ENCODE measurements at regions not wholly inside any gene's neighbourhood (a gene's known extent, or its start where the extent isn't known, plus 50 kb on each side); places are given as distances from the start of the nearest gene placed in this dataset.
"Not testable (repeated sequence)": the region's sequence is repeated elsewhere in the genome, so short reads cannot be mapped to it uniquely, and the experiment has no call there.

- POLR2A ChIA-PET = no interaction called here
These were observed 1407.1 kb downstream of the UQCRFS1 start for GRCh38 chr19:27805848-27806247.

GRCh38 chr19:27802293-27802692, 1410.7 kb downstream of the UQCRFS1 start:
- H3K4me3 ChIP-seq (ENCODE audit: low read depth, low read length); H3K9me3 ChIP-seq (ENCODE audit: control insufficient read depth, insufficient read depth, low read depth, low read length); H3K27ac ChIP-seq (ENCODE audit: extremely low read depth, low read depth, low read length); H3K4me1 ChIP-seq (ENCODE audit: control insufficient read depth, insufficient read depth, low read length): not testable (repeated sequence)
- peaks cover 25 to 52% of the 10 kb centered on the region in 2 experiments for H3K36me3 ChIP-seq (ENCODE audit: control insufficient read depth in 2 of 2, insufficient read depth in 1 of 2, low read length in 2 of 2)
- CTCF ChIA-PET = interaction anchor here (0.6 to 1.6 kb wide), 9 partner anchors 9 to 1460 kb away, joined by 3 to 5 read pairs (median 3); no protein-coding TSS in a partner anchor
- POLR2A ChIA-PET = interaction anchor here (0.8 kb wide), 1 partner anchor 9 kb away, joined by 4 read pairs; no protein-coding TSS in a partner anchor
- TF ChIP-seq ZNF202 (tag by site-specific recombination; IDR thresholded peaks at IDR 0.05; ENCODE audit: borderline replicate concordance) (0 out of 2 replicates have a peak, but pooled peaks have one; percentile 25), ZNF654 (tag by site-specific recombination; IDR thresholded peaks at IDR 0.05; ENCODE audit: low read depth) (peak; percentile 14; the same call in 1 of the 2 replicates), EGR2 (tag by site-specific recombination; IDR thresholded peaks at IDR 0.05; ENCODE audit: low read depth) (0 out of 2 replicates have a peak, but pooled peaks have one; percentile 10)

More at GRCh38 chr19:27805848-27806247, 1407.1 kb downstream of the UQCRFS1 start:
- Histone ChIP-seq H3K4me1 (ENCODE audit: control insufficient read depth, insufficient read depth, low read length) (no peaks in the 10 kb centered on the region), H3K36me3 (ENCODE audit: control insufficient read depth in 2 of 2, insufficient read depth in 1 of 2, low read length in 2 of 2) (peaks cover 13 to 29% of the 10 kb centered on the region in 2 experiments), H3K4me3 (ENCODE audit: low read depth, low read length) (no peak overlapping the region), H3K9me3 (ENCODE audit: control insufficient read depth, insufficient read depth, low read depth, low read length) (no peaks in the 10 kb centered on the region; the same call in 1 of the 2 replicates), H3K27ac (ENCODE audit: extremely low read depth, low read depth, low read length) (no peak overlapping the region)
- peak; percentile 49; the same call in 1 of the 2 replicates for TF ChIP-seq ZNF366 (tag by site-specific recombination; conservative IDR thresholded peaks at IDR 0.05)
- TF ChIP-seq ZNF19 (tag by site-specific recombination; IDR thresholded peaks at IDR 0.05; ENCODE audit: low read depth) = no peak
- CTCF ChIA-PET = interaction anchor here (0.6 kb wide), 1 partner anchor 260 kb away, joined by 3 read pairs; no protein-coding TSS in a partner anchor

GRCh38 chr19:27796540-27796939, 1416.4 kb downstream of the UQCRFS1 start:
- H3K27ac ChIP-seq (ENCODE audit: extremely low read depth, low read depth, low read length) = no peak overlapping the region
- peaks cover 20 to 45% of the 10 kb centered on the region in 2 experiments for H3K36me3 ChIP-seq (ENCODE audit: control insufficient read depth in 2 of 2, insufficient read depth in 1 of 2, low read length in 2 of 2)
- CTCF ChIA-PET = interaction anchor here (0.6 to 0.8 kb wide), 3 partner anchors 130 to 1792 kb away, joined by 3 to 4 read pairs (median 3); no protein-coding TSS in a partner anchor
- peaks cover 15% of the 10 kb centered on the region for H3K4me1 ChIP-seq (ENCODE audit: control insufficient read depth, insufficient read depth, low read length)
- no peaks in the 10 kb centered on the region; the same call in 1 of the 2 replicates for H3K9me3 ChIP-seq (ENCODE audit: control insufficient read depth, insufficient read depth, low read depth, low read length)
- TF ChIP-seq ATF2 (tag by site-specific recombination; IDR thresholded peaks at IDR 0.05; ENCODE audit: low read depth) (no peak), ZFP37 (tag by site-specific recombination; IDR thresholded peaks at IDR 0.05) (no peak), OSR2 (tag by site-specific recombination; IDR thresholded peaks at IDR 0.05) (no peak), SETDB1 (IDR thresholded peaks at IDR 0.05; ENCODE audit: insufficient read length, low read length) (no peak), ZNF324 (tag by site-specific recombination; IDR thresholded peaks at IDR 0.05) (no peak), EGR2 (tag by site-specific recombination; IDR thresholded peaks at IDR 0.05; ENCODE audit: low read depth) (no peak), ZNF37A (tag by site-specific recombination; IDR thresholded peaks at IDR 0.05) (no peak), OVOL3 (tag by site-specific recombination; IDR thresholded peaks at IDR 0.05) (no peak), HOXC10 (CRISPR knock-in tag; IDR thresholded peaks at IDR 0.05) (no peak), ZBTB21 (tag by site-specific recombination; IDR thresholded peaks at IDR 0.05) (no peak), MYNN (tag by site-specific recombination; IDR thresholded peaks at IDR 0.05; ENCODE audit: borderline replicate concordance) (no peak), ELK4 (IDR thresholded peaks at IDR 0.05; ENCODE audit: borderline replicate concordance, low read depth, low read length) (no peak), ZBTB20 (tag by site-specific recombination; IDR thresholded peaks at IDR 0.05) (no peak), ZNF112 (tag by site-specific recombination; IDR thresholded peaks at IDR 0.05) (no peak), ZNF701 (tag by site-specific recombination; IDR thresholded peaks at IDR 0.05) (no peak), ZFP3 (tag by site-specific recombination; IDR thresholded peaks at IDR 0.05; ENCODE audit: low read depth) (no peak), BCL11A (tag by site-specific recombination; IDR thresholded peaks at IDR 0.05; ENCODE audit: low read depth) (no peak)
- TF ChIP-seq, protein P1, sequence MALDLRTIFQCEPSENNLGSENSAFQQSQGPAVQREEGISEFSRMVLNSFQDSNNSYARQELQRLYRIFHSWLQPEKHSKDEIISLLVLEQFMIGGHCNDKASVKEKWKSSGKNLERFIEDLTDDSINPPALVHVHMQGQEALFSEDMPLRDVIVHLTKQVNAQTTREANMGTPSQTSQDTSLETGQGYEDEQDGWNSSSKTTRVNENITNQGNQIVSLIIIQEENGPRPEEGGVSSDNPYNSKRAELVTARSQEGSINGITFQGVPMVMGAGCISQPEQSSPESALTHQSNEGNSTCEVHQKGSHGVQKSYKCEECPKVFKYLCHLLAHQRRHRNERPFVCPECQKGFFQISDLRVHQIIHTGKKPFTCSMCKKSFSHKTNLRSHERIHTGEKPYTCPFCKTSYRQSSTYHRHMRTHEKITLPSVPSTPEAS (tag by site-specific recombination; IDR thresholded peaks at IDR 0.05) = no peak
- POLR2A ChIA-PET = no interaction called here
- H3K4me3 ChIP-seq (ENCODE audit: low read depth, low read length) = no peak overlapping the region
